Activated CD8-positive, alpha-beta T cell treated with anti-CD3 and anti-CD28 coated beads for 36 hours (primary cell): ENCODE measurements at regions not wholly inside any gene's neighbourhood (a gene's known extent, or its start where the extent isn't known, plus 50 kb on each side); places are given as distances from the start of the nearest gene placed in this dataset.

Source experiments
- ATAC-seq: fragments of 200-7000 bp; cut with Tn5 transposase; one replicate; pipeline ENCODE4 v1.10.0; 2021; ENCODE audit warnings: mild to moderate bottlenecking, moderate library complexity
- CTCF ChIA-PET: fragments of 350-600 bp; sonication (Branson Sonifier 250); formaldehyde crosslinking; loops from one replicate; lab custom pipeline; 2021; ENCODE audit warnings: antibody characterized with exemption; lab: Charles Lee
- POLR2A ChIA-PET: fragments of 350-600 bp; sonication (Branson Sonifier 250); formaldehyde crosslinking; loops from one replicate; lab custom pipeline; 2021; ENCODE audit warnings: antibody characterized with exemption; lab: Charles Lee
- DNase-seq: peaks from one replicate; pipeline ENCODE4 v3.0.0-alpha.2; 2020
- H3K27ac Mint-ChIP-seq: one replicate; pipeline ENCODE4 v1.8.0; 2021; ENCODE audit warnings: mild to moderate bottlenecking, mixed read lengths
- H3K27me3 Mint-ChIP-seq: one replicate; pipeline ENCODE4 v1.8.0; 2021; ENCODE audit warnings: mixed read lengths
- H3K36me3 Mint-ChIP-seq: one replicate; pipeline ENCODE4 v1.8.0; 2021; ENCODE audit warnings: low read depth, mixed read lengths
- H3K4me1 Mint-ChIP-seq: one replicate; pipeline ENCODE4 v1.8.0; 2021; ENCODE audit warnings: low read depth, mixed read lengths
- H3K4me3 Mint-ChIP-seq: one replicate; pipeline ENCODE4 v1.8.0; 2021; ENCODE audit warnings: mild to moderate bottlenecking, moderate library complexity, mixed read lengths
- H3K9me3 Mint-ChIP-seq: one replicate; pipeline ENCODE4 v1.8.0; 2021; ENCODE audit warnings: mixed read lengths
- CTCF ChIP-seq: fragments of 200-600 bp; IDR thresholded peaks from one replicate; pipeline ENCODE4 v1.8.0; 2022; ENCODE audit warnings: antibody characterized with exemption, mild to moderate bottlenecking
- intact Hi-C: fragments of 100-400 bp; cut with micrococcal nuclease; formaldehyde crosslinking; loops from one replicate; pipeline ENCODE4 v1.10.0; 2022

GRCh38 chr13:34070006-34070405, 252.1 kb downstream of the RFC3 start:
- ChIA-PET POLR2A (no interaction called here), CTCF (interaction anchor here (1.2 kb wide), 1 partner anchor 9 kb away, joined by 3 read pairs; no protein-coding TSS in a partner anchor)
- Mint-ChIP-seq H3K27ac (no peak overlapping the region), H3K4me3 (no peak overlapping the region), H3K36me3 (no peaks in the 10 kb centered on the region), H3K27me3 (no peaks in the 10 kb centered on the region), H3K4me1 (no peaks in the 10 kb centered on the region), H3K9me3 (no peaks in the 10 kb centered on the region)
- no peak for TF ChIP-seq CTCF
- intact Hi-C loops: no loop called here
- ATAC-seq (no peak), DNase-seq (no peak)

GRCh38 chr13:34070544-34071303, 252.8 kb downstream of the RFC3 start:
- Mint-ChIP-seq H3K27ac (no peak overlapping the region), H3K4me1 (no peaks in the 10 kb centered on the region), H3K9me3 (no peaks in the 10 kb centered on the region), H3K4me3 (no peak overlapping the region), H3K27me3 (no peaks in the 10 kb centered on the region), H3K36me3 (no peaks in the 10 kb centered on the region)
- no peak for TF ChIP-seq CTCF
- ATAC-seq: no peak
- intact Hi-C loops: no loop called here
- POLR2A ChIA-PET: no interaction called here
- DNase-seq: no peak
- CTCF ChIA-PET: interaction anchor here (1.2 kb wide), 1 partner anchor 10 kb away, joined by 3 read pairs; no protein-coding TSS in a partner anchor

- intact Hi-C loops: no loop called here
- Mint-ChIP-seq H3K9me3 (no peaks in the 10 kb centered on the region), H3K27ac (no peak overlapping the region), H3K4me1 (no peaks in the 10 kb centered on the region), H3K27me3 (no peaks in the 10 kb centered on the region), H3K4me3 (no peak overlapping the region), H3K36me3 (no peaks in the 10 kb centered on the region)
- ChIA-PET POLR2A (no interaction called here), CTCF (no interaction called here)
- DNase-seq: no peak
- ATAC-seq: no peak
- TF ChIP-seq CTCF: no peak
Observed at GRCh38 chr13:34076319-34076718, 258.4 kb downstream of the RFC3 start.

- no peak overlapping the region for H3K27ac Mint-ChIP-seq
- POLR2A ChIA-PET: no interaction called here
Observed at GRCh38 chr13:34076943-34077703, 259.2 kb downstream of the RFC3 start.

More at GRCh38 chr13:34076943-34077703, 259.2 kb downstream of the RFC3 start:
- Mint-ChIP-seq H3K9me3 (no peaks in the 10 kb centered on the region), H3K27me3 (no peaks in the 10 kb centered on the region), H3K4me3 (no peak overlapping the region), H3K4me1 (no peaks in the 10 kb centered on the region), H3K36me3 (no peaks in the 10 kb centered on the region)
- CTCF ChIA-PET: no interaction called here
- intact Hi-C loops: no loop called here
- no peak for DNase-seq
- no peak for TF ChIP-seq CTCF
- no peak for ATAC-seq
